HG02610 (cell line): ENCODE measurements at regions not wholly inside any gene's neighbourhood (a gene's known extent, or its start where the extent isn't known, plus 50 kb on each side); places are given as distances from the start of the nearest gene placed in this dataset.
A peak's percentile ranks its signal among the peaks of the same experiment; 100 is the strongest.
"Not testable (repeated sequence)": the region's sequence is repeated elsewhere in the genome, so short reads cannot be mapped to it uniquely, and the experiment has no call there.

Source experiments
- ATAC-seq: cut with Tn5 transposase; IDR thresholded peaks from one replicate; pipeline ENCODE4 v1.9.1; 2021; ENCODE audit warnings: mild to moderate bottlenecking, moderate library complexity; ENCODE audit not compliant: unreplicated experiment

DNA sequence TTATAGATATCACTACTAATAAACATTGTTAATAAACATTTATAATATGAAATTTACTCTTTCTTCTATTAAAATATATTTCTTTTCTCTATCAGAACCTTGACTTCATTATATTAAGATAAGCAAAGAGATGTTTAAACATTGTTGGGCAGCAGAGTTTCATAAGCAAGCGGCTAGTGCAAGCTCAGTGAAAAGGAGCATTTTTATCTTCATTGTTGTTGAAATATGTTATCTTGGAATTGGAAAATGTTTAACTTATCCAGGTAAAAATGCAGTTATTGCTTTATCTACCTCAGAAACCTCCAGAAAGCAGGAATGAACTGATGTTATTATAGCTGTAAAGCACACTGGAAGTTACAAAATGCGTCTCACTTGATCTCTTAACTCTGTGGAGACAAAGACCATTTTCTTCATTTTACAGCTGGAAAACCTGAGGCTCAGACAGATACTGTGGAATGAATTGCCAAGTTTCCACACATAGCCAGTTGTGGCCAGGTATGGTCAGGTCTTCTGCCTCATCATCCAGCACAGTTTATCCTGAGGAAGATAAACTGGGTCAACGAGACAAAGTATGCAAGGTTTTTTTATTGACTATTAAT lies 934.6 kb upstream of the FAM98A start:
- no peak for ATAC-seq

DNA sequence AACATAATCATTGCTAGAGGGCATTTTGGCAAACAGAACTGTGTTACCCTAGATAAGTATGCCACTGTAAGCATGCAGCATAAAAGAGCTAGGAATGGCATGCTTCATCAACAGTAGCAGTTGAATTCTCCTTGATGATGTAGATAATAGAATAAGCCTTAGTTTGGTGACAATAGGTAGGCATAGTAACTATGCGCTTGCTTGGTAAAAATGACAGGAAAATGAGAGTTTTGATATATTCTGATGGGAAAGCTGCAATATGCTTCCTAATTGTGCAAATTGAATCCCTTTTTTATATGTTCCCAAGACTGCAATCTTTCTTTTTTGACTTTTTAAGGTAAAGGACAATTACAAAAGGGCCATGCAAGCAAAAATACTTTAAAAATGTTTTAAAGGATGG lies 930.9 kb upstream of the FAM98A start:
- no peak for ATAC-seq

DNA sequence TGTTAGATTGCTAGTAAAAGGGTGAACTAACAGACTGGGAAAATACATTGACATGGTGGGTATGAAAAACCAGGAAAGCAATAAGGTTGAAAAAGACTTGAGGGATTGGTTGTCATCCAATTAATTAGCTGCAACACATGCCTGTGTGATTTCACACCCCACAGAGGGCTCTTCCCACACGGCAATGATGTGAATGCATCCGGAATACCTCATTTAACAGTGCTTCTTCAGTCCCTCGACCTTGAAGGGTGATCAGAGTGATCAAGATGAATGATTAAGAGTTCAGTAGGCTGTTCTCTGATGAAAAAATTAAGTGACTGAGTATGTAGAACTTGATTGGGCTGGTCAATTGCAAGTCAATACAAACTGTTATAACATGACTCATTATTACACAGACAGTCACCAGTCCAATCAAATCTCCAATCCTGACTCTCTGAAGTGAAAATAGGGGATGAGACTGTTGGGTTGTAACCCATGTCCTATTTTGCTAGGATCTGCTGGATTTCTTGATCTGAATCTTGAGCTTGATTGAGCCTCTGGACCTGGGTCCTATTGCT lies 924.9 kb upstream of the FAM98A start:
- ATAC-seq = no peak

GRCh38 chr2:34519659-34520058 lies 920.6 kb upstream of the FAM98A start:
- no peak for ATAC-seq

GRCh38 chr2:34498561-34498960 lies 899.5 kb upstream of the FAM98A start:
- no peak for ATAC-seq

DNA sequence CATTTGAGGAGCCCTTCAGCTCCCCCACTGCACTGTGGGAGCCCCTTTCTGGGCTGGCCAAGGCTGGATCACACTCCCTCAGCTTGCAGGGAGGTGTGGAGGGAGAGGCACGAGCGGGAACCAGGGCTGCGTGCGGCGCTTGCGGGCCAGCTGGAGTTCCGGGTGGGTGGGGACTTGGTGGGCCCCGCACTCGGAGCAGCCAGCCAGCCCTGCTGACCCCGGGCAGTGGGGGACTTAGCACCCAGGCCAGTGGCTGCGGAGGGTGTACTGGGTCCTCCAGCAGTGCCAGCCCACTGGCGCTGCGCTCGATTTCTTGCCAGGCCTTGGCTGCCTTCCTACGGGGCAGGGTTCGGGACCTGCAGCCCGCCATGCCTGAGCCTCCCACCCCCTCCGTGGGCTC lies 895.1 kb upstream of the FAM98A start:
- ATAC-seq = not testable (repeated sequence)

DNA sequence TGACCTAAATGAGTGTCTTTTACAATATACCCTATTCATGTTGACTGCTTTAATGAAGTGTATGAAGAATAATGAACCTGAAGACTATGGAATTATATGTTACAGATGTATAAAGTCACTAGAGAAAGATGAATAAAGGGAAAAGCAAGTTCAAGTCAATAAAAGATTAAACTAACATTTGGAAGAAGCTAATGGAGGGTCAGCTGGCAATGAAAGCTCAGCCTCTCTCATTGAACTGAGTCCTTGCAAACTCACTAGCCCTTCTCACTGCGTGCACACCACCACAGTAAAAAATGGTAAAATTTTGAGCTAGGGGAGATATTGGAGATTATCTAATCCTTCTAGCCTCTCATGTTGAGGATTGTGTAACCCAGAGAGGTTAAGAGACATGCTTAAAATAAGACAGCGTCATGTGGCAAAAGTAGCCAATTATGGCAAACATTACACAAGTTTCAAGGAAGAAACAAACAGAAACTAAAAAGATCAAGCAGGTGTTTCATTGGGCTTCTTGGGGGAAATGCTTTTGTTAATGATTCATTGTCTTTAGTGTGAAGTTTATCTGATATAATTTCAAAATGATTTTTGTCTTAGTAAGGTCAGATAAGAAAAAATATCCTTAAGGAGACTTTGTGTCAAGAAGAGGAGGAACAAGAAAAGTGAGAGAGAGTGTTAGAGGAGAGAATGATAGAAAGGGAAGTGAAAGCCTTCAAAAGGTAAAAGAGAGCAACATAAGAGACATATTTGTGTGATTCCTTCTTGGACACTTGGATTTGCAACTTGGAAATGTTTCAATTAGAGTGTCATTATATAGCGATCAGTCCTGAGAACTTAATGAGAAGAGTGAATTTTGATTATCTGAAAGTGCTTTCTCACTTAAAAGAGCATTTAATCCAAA lies 893.7 kb upstream of the FAM98A start:
- ATAC-seq = no peak

DNA sequence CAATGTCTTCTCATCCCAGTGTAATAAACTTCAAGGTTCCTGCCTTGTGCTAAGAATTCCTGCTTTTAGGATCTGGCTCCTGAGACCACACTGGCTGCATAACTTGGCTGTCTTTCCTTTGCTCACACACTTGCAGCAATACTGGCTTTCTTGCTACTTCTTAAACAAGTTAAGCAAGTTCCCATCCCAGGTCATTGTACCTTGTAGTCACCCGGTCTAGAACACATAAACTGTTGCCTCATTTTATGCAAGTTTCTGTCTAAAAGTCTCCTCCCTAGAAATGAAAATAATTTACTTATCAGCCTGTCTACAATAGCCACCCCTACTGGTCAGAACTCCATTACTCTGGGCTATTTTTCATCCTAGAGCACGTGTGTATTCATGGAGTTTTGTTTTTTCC lies 887.9 kb upstream of the FAM98A start:
- ATAC-seq = no peak

DNA sequence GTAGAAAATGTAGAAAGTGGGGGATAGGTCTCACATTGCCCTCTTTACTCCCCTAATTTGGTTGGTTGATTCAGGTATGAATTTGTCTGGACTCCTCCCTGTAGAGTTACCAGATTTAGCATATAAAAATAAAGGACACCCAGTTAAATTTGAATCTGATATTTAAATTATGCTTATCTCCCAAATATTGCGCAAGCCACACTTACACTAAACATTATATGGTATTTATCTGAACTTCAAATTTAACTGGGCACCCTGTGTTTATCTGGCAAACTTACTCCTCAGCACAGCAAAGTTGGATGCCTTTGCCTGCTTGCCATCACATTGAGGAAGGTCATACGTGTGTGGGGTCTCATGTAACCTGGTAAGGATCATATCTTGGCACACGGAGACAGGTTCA lies 882.4 kb upstream of the FAM98A start:
- ATAC-seq = no peak

DNA sequence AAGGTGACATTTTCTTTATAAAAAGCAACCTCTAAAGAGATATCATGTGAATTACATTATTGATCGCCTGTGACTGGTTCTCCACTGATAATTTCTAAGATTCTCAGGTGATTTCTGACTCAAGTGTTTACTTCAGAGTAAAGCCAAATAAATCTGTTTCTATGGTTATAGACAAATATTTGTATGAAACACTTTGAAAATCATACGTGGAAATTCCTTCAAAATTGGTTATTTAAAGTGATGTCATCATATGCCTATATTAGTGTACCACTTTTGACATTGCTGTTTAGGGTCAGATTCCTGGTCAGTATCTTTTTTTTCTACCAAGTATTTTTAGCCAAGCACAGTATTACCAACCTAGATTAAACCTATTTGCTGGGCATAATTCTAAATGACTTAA lies 881.3 kb upstream of the FAM98A start:
- no peak for ATAC-seq

DNA sequence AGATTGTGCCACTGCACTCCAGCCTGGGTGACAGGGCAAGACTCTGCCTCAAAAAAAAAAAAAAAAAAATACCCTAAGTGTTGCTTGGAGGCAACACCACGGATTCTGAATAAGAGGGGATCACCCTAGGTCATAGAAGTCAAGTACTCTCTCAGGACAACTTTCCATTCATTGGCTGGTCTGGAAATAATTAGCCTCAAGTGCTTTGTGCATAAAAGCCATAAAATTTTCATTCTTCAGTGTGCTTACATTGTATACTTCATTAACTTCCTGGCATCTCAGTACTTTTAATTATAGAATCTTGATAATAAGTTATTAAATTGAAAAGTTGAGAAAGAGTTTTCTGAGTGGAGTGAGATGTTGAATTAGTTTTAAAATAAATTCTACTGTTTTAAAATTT lies 876.1 kb upstream of the FAM98A start:
- no peak for ATAC-seq

- no peak for ATAC-seq
Observed at GRCh38 chr2:34474646-34475045, 875.5 kb upstream of the FAM98A start.

GRCh38 chr2:34447097-34447496 lies 848.0 kb upstream of the FAM98A start:
- ATAC-seq = no peak

DNA sequence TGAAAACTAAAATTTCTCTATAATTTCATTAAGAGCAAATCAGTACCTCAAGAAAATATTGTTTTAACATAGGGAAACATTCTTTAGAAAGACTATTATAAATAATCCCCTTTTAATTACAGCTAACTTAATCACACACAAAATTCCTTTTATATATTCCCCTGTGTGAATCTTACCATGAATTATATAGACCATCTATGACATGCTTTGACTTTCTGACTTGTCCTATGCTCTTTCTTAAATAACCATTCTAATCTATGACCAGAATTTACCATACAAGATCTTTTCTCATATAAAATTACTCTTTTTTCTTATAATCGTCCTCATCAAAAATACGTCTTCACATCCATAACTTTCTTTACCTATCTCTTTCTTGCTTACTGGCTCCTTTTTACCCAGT lies 824.2 kb upstream of the FAM98A start:
- no peak for ATAC-seq

- ATAC-seq = no peak
Observed at GRCh38 chr2:34419856-34420255, 820.8 kb upstream of the FAM98A start.

DNA sequence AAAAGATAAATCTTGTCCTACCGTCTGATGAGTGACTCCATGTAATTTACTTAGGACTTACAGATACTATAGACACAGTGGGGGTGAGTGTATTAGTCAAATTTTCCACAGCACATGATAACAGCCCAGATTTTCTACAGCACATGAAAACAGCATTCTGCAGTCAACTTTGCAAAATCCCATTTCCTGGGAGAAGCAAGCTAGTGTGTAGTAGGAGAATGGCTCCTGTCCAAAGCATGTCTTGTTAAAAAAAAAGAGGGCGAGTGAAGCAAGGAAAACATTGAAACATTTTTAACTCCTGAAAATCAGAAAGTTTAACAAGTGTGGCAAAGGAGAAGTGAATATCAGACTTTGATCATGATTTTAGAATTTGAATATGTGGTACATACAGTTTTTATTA lies 817.8 kb upstream of the FAM98A start:
- ATAC-seq = no peak

GRCh38 chr2:34414856-34415255 lies 815.8 kb upstream of the FAM98A start:
- ATAC-seq = no peak

DNA sequence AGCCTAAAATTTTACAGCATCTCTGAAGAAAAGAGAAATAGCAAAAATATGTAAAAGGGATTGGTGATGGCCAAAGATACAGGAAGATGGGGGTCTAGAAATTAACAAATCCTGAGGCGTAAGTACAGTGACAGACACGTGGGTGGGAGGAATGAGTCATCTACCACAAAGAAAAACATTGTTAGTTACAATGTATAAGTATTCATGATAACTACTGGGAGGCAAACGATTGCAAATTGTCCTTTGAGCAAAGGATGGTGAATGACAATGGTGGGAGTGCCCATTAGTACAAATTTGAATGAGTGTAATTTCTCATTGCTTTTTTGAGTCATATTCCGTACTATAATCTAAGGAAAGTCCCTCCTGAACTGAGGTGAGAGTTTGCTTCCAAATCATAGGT lies 809.0 kb upstream of the FAM98A start:
- no peak for ATAC-seq

DNA sequence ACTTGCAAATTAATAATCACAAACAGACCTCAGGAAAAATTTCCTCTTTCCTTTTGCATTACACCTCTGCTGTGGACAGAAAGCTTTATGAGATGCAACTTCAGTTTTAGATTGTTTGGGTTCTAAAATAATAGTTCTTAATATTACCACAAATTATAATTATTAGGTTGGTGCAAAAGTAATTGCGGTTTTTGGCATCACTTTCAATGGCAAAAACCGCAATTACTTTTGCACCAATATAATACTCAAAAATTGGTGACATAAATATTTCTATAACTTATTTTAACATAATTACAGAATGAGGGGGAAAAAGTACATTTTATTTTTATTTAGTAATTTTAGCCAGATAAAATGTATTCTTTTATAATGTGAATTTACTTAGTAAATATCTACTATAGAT lies 804.4 kb upstream of the FAM98A start:
- ATAC-seq = no peak

DNA sequence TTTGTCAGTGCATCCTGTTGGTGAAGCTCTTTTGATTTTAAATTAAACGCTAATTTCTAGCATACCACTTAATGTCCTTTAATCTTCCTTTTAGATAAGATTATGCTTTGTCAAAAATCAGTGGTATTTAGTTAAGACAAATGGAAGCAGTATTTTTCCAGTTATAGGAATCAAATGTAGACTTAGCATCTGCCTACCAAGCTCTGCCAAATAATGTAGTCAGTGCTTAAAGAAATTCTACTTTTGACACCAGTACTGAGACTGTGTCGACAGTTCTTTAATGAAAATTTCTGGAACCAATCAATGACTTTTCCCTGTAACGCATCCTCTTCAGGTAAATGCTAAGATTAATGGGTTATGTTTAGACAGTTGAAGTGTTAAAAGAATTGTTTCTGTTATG lies 803.3 kb upstream of the FAM98A start:
- no peak for ATAC-seq

DNA sequence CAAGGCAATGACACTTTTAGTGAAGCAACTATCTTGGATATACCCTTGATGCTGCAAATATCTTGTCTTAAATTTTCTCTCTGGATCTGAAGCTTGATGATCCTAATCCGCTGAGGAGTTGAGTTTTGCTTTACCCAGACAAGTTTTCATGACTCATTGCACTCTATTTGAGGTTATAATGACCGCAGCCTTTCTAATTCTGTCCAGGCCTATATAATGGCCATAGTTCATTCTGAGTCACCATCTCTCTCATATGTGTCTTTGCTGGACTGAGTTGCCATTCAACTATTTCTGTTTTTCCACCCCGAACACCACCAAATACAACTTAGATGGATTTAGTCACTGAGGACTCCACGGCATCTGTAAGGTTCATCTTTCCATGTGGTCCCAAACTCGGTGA lies 802.1 kb upstream of the FAM98A start:
- peak; percentile 54 for ATAC-seq

- no peak for ATAC-seq
Observed at GRCh38 chr2:34388446-34388845, 789.3 kb upstream of the FAM98A start.
